ENCODE measurements at regions not wholly inside any gene's neighbourhood (a gene's known extent, or its start where the extent isn't known, plus 50 kb on each side); places are given as distances from the start of the nearest gene placed in this dataset.

DNA sequence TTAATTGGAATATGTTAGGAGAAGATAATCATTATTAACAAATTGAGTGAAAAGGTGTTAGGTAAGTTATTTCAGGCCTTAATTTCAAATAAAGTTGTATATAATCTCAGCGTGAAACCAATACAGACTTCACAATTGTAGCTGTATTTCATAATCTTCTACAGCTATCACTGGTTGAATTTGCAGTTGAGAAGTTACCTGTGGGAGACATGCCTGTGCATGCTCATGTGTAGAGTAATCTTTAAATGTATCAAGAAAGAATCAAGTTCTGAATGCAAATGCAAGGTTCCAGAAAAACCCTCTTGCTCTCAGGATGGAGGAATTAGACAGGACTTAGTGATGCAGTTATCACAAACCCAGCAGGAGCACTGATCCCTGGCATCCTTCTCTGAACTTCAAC is 938.4 kb upstream of the SLC10A2 start:
- TF ChIP-seq GATA2 (IDR thresholded peaks at IDR 0.05; ENCODE audit: low read depth, low read length), result no peak
- no peak for TF ChIP-seq GATA3 (IDR thresholded peaks at IDR 0.05; ENCODE audit: low read depth, low read length)

All from SH-SY5Y (cell line).